ENCODE measurements at regions not wholly inside any gene's neighbourhood (a gene's known extent, or its start where the extent isn't known, plus 50 kb on each side); places are given as distances from the start of the nearest gene placed in this dataset.

- ATAC-seq: no peak
- no peaks in the 10 kb centered on the region for H3K4me1 Mint-ChIP-seq
- H3K4me3 Mint-ChIP-seq: no peak overlapping the region
- no peak overlapping the region for H3K27ac Mint-ChIP-seq
- peaks cover 17% of the 10 kb centered on the region for H3K9me3 Mint-ChIP-seq
- no peaks in the 10 kb centered on the region for H3K36me3 Mint-ChIP-seq
- no peak for DNase-seq (ENCODE audit: low spot score in 2 of 2)
Measured at GRCh38 chr18:41121116-41121826, 833.8 kb upstream of the PIK3C3 start.

DNA sequence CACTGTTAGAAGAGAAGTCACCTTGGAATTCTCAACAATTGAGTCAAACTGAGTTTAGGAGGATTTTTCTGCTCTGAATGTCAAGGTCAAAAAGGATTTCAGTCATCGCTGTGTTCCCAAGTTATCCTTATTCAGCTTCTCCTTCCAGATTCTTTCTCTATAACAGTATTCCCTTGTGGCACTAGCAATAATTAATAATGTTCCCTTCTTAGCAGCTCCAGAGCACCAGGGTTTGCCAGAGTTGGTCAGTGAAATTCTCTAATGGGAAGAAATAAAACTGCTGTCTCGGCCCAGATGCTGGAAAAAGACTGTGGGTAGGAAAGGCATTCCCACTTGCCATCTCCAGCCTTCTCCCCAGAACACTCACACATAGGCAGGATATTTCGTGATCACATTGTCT lies 836.0 kb upstream of the PIK3C3 start:
- Mint-ChIP-seq H3K4me3 (no peak overlapping the region), H3K4me1 (no peaks in the 10 kb centered on the region), H3K9me3 (peaks cover 23% of the 10 kb centered on the region), H3K36me3 (no peaks in the 10 kb centered on the region), H3K27ac (no peak overlapping the region)
- ATAC-seq (no peak), DNase-seq (ENCODE audit: low spot score in 2 of 2) (no peak)

DNA sequence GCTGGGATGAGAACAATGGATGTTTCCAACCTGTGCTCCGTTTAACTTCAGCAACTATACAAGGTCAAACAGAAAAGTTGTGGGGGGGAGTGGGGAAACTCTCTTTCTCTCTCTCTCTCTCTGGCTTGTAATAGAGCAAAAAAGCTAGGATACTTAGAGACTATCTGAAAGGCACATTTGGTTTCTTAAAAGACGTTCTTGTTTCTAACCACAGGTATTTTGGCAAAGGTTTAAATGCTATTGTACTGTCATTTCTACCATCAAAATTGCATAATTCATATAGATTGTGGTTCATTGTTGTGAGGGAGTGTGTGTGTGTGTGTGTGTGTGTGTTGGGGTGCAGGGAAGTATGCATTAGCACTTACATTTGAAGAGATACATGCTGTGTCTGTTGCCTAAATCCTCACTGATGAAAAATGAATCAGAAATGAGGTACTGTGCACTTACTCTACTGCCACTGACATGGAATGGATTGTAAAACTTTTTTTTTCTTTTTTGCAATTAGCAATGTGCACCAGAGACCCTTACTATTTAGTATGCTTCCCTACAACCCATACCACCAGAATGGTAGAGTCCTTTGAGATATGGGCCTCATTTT lies 841.0 kb upstream of the PIK3C3 start:
- H3K27ac Mint-ChIP-seq: no peak overlapping the region
- peaks cover 27% of the 10 kb centered on the region for H3K9me3 Mint-ChIP-seq
- DNase-seq (ENCODE audit: low spot score in 2 of 2): no peak
- H3K4me1 Mint-ChIP-seq: no peaks in the 10 kb centered on the region
- no peaks in the 10 kb centered on the region for H3K36me3 Mint-ChIP-seq
- ATAC-seq: no peak
- no peak overlapping the region for H3K4me3 Mint-ChIP-seq

DNA sequence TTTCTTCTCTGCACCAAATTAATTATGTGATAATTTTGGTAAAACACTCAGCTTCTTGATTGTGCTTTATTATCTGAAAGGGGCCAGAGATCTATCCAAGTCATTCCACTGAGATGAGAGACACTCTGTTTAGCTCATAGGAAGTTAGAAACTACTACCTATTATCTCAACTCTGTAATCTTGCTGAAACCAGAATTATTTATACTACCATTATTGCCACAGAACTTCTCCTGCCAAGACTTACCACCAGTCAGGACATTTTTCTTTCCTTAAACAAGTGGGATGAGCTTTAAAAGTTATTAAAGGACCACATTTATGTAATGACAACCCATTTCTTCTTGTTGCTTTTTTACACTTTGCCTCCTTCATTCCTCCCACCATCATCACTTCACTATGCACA lies 855.6 kb upstream of the PIK3C3 start:
- no peaks in the 10 kb centered on the region for H3K4me1 Mint-ChIP-seq
- no peaks in the 10 kb centered on the region for H3K36me3 Mint-ChIP-seq
- ATAC-seq (no peak), DNase-seq (ENCODE audit: low spot score in 2 of 2) (no peak)
- no peak overlapping the region for H3K4me3 Mint-ChIP-seq
- H3K27ac Mint-ChIP-seq: no peak overlapping the region
- peaks cover 25% of the 10 kb centered on the region for H3K9me3 Mint-ChIP-seq

DNA sequence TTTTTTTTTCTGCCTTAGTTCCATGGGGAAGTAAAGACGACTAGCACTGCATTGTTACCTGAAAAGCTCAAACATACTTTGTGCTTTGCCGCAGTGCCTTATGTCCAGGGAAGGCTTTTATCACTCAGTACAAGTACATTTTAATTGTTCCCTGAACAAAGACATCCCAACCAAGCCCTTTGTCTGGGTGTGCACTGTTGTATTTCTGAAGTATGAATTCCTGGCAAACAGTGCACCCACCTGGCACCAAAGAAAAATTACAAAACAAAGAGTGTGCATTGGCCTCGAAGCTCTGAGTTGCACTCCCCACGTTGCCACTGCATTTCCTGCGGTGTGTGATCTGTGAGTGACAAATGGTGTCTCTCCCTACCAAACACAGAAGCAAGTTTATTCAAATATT lies 858.5 kb upstream of the PIK3C3 start:
- DNase-seq (ENCODE audit: low spot score in 2 of 2): no peak
- no peaks in the 10 kb centered on the region for H3K36me3 Mint-ChIP-seq

GRCh38 chr18:41077076-41077475 lies 878.0 kb upstream of the PIK3C3 start:
- no peak overlapping the region for H3K4me3 Mint-ChIP-seq
- ATAC-seq: no peak
- DNase-seq (ENCODE audit: low spot score in 2 of 2): no peak
- H3K27ac Mint-ChIP-seq: no peak overlapping the region
- no peaks in the 10 kb centered on the region for H3K36me3 Mint-ChIP-seq
- H3K9me3 Mint-ChIP-seq: peaks cover 18% of the 10 kb centered on the region
- H3K4me1 Mint-ChIP-seq: no peaks in the 10 kb centered on the region

More for the DNA sequence above, 858.5 kb upstream of the PIK3C3 start:
- no peak overlapping the region for H3K27ac Mint-ChIP-seq
- no peak overlapping the region for H3K4me3 Mint-ChIP-seq
- H3K4me1 Mint-ChIP-seq: no peaks in the 10 kb centered on the region
- ATAC-seq: no peak
- H3K9me3 Mint-ChIP-seq: peaks cover 21% of the 10 kb centered on the region

DNA sequence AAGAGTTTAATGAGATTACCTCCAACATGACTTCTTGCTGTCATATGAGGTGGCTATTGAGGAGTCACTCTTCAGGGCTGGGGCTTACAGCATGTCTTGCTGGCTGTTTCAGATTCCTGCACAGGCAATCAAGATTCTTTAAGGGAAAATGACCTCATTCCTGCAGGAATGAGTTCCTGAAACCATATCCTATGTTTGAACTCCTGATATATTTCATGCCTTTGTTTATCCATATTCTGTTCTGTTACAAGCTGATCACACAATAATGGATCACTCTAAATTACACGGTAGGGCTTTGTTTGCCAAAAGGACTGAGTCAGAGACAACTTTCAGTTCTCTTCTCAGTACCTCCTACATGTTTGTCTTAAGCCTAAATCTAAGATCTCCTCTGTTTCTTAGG lies 879.8 kb upstream of the PIK3C3 start:
- no peak overlapping the region for H3K27ac Mint-ChIP-seq
- DNase-seq (ENCODE audit: low spot score in 2 of 2) (no peak), ATAC-seq (no peak)
- H3K4me3 Mint-ChIP-seq: no peak overlapping the region
- H3K4me1 Mint-ChIP-seq: no peaks in the 10 kb centered on the region
- no peaks in the 10 kb centered on the region for H3K36me3 Mint-ChIP-seq
- H3K9me3 Mint-ChIP-seq: peaks cover 20% of the 10 kb centered on the region

GRCh38 chr18:41073372-41073954 lies 881.6 kb upstream of the PIK3C3 start:
- Mint-ChIP-seq H3K4me1 (no peaks in the 10 kb centered on the region), H3K27ac (no peak overlapping the region), H3K4me3 (no peak overlapping the region), H3K36me3 (no peaks in the 10 kb centered on the region), H3K9me3 (peaks cover 18% of the 10 kb centered on the region)
- ATAC-seq (no peak), DNase-seq (ENCODE audit: low spot score in 2 of 2) (no peak)

DNA sequence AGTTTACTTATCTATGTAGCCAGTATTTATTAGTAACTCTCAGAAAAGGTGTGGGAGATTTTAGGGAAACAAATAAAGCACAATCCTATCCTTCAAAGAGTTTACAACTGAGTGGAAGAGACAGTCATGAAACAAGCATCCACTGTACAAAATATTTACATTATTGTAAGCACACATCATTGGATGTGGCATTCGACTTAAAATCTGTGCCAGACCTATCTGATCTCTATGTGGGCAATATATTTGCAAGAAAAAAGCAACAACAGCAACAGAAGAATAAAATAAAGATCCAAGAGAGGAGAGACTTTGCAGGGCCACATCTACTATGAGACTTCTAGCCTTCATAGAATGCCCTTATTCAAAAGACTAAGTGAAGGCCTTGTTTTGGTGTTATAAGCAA lies 882.1 kb upstream of the PIK3C3 start:
- Mint-ChIP-seq H3K27ac (no peak overlapping the region), H3K9me3 (peaks cover 18% of the 10 kb centered on the region), H3K36me3 (no peaks in the 10 kb centered on the region), H3K4me1 (no peaks in the 10 kb centered on the region), H3K4me3 (no peak overlapping the region)
- DNase-seq (ENCODE audit: low spot score in 2 of 2): no peak
- no peak for ATAC-seq

DNA sequence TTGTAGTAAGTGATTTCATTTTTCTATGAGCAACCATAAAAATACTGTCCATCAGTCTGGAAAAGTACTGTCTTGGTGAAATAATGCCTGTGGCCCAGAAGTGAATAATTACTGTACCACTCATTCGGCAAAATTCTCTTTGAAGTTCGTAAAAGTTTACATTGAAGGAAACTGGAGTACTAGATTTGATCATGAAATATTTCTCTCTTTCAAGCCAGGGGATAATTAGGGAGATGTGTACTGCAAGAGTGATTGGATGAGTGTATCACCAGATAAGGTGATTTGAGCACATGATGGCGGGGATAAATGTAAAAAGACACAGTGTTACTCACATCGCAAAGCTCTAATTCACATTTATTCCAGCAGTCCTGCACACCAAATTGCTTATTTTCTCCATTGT lies 883.2 kb upstream of the PIK3C3 start:
- no peak overlapping the region for H3K4me3 Mint-ChIP-seq
- no peaks in the 10 kb centered on the region for H3K36me3 Mint-ChIP-seq
- H3K4me1 Mint-ChIP-seq: no peaks in the 10 kb centered on the region
- no peak overlapping the region for H3K27ac Mint-ChIP-seq
- H3K9me3 Mint-ChIP-seq: peaks cover 18% of the 10 kb centered on the region
- ATAC-seq: no peak
- no peak for DNase-seq (ENCODE audit: low spot score in 2 of 2)

GRCh38 chr18:41069167-41069566 lies 885.9 kb upstream of the PIK3C3 start:
- H3K4me1 Mint-ChIP-seq: no peaks in the 10 kb centered on the region
- no peak for ATAC-seq
- no peak overlapping the region for H3K4me3 Mint-ChIP-seq
- H3K36me3 Mint-ChIP-seq: no peaks in the 10 kb centered on the region
- H3K9me3 Mint-ChIP-seq: peaks cover 13% of the 10 kb centered on the region
- DNase-seq (ENCODE audit: low spot score in 2 of 2): no peak
- no peak overlapping the region for H3K27ac Mint-ChIP-seq

GRCh38 chr18:41064916-41065315 lies 890.1 kb upstream of the PIK3C3 start:
- Mint-ChIP-seq H3K9me3 (peaks cover 10% of the 10 kb centered on the region), H3K4me1 (no peaks in the 10 kb centered on the region)

DNA sequence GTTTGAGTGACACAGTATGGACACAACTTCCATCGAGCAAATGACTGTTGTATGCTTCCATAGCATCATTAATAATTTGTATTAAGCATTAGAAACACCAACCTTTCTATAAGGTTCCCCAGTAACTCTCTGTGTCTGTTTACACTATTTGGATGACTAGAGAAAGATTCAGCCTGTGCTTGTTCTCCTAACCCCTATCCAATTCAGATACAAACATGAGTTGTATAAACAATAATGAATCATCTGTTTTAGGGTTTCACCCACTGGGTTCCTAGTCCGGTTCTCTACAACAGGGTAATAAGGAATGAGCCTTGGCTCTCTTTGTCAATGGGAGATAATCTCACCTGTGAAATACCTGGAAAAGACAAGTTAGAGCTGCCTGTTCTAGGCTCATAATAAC lies 894.1 kb upstream of the PIK3C3 start:
- DNase-seq (ENCODE audit: low spot score in 2 of 2) (no peak), ATAC-seq (no peak)
- no peak overlapping the region for H3K4me3 Mint-ChIP-seq
- H3K9me3 Mint-ChIP-seq: peaks cover 17% of the 10 kb centered on the region
- no peaks in the 10 kb centered on the region for H3K4me1 Mint-ChIP-seq
- H3K36me3 Mint-ChIP-seq: no peaks in the 10 kb centered on the region
- H3K27ac Mint-ChIP-seq: no peak overlapping the region

More at GRCh38 chr18:41064916-41065315, 890.1 kb upstream of the PIK3C3 start:
- no peaks in the 10 kb centered on the region for H3K36me3 Mint-ChIP-seq
- no peak overlapping the region for H3K4me3 Mint-ChIP-seq
- H3K27ac Mint-ChIP-seq: no peak overlapping the region
- ATAC-seq (no peak), DNase-seq (ENCODE audit: low spot score in 2 of 2) (no peak)

DNA sequence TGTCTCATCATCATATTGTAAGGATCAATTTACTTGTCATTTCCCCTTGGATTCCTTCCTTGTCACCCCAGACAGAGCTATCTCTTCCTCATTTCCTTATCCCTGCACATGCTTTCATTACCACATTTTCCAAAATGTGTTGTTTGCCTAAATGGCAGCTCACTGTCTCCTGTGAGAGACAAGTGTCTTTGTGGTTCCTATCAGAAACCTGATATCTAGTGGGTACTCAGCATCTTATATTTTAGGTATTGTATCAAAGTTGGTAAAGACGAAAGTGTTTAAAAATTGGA lies 896.0 kb upstream of the PIK3C3 start:
- DNase-seq (ENCODE audit: low spot score in 2 of 2) (no peak), ATAC-seq (no peak)
- H3K27ac Mint-ChIP-seq: no peak overlapping the region
- H3K4me3 Mint-ChIP-seq: no peak overlapping the region
- H3K9me3 Mint-ChIP-seq: peaks cover 22% of the 10 kb centered on the region
- H3K36me3 Mint-ChIP-seq: no peaks in the 10 kb centered on the region
- H3K4me1 Mint-ChIP-seq: no peaks in the 10 kb centered on the region

- Mint-ChIP-seq H3K9me3 (peaks cover 23% of the 10 kb centered on the region), H3K4me3 (no peak overlapping the region), H3K27ac (no peak overlapping the region), H3K4me1 (no peaks in the 10 kb centered on the region), H3K36me3 (no peaks in the 10 kb centered on the region)
- DNase-seq (ENCODE audit: low spot score in 2 of 2) (no peak), ATAC-seq (no peak)
Measured at GRCh38 chr18:41058351-41059125, 896.5 kb upstream of the PIK3C3 start.

GRCh38 chr18:41052625-41053024 lies 902.4 kb upstream of the PIK3C3 start:
- H3K9me3 Mint-ChIP-seq: peaks cover 15% of the 10 kb centered on the region
- DNase-seq (ENCODE audit: low spot score in 2 of 2) (no peak), ATAC-seq (no peak)
- H3K4me3 Mint-ChIP-seq: no peak overlapping the region
- no peaks in the 10 kb centered on the region for H3K36me3 Mint-ChIP-seq
- no peaks in the 10 kb centered on the region for H3K4me1 Mint-ChIP-seq
- H3K27ac Mint-ChIP-seq: no peak overlapping the region

Measured in stimulated activated effector memory CD8-positive, alpha-beta T cell treated with anti-CD3 and anti-CD28 coated beads, Interleukin-12 subunit alpha, Interleukin-12 subunit beta, amount 100 ng/mL, for 72 hours (primary cell).